Fibroblast of lung (primary cell): ENCODE measurements at regions not wholly inside any gene's neighbourhood (a gene's known extent, or its start where the extent isn't known, plus 50 kb on each side); places are given as distances from the start of the nearest gene placed in this dataset.

Source experiments
- DNase-seq, 2 donors: peaks; one replicate each; pipeline versions ENCODE4 v3.0.0 to v3.0.0-alpha.2; 2010; ENCODE audit warnings: low read depth in 2 of 2
- H2AFZ ChIP-seq: 2 replicates; pipeline ENCODE4 v1.5.1; 2012; ENCODE audit warnings: low read length, control low read depth, inconsistent platforms
- H3K27ac ChIP-seq: 2 replicates; pipeline ENCODE4 v1.5.1; 2011; ENCODE audit warnings: low read length, control low read depth; ENCODE audit not compliant: insufficient read depth
- H3K27me3 ChIP-seq: 2 replicates; pipeline ENCODE4 v1.5.1; 2011; ENCODE audit warnings: mild to moderate bottlenecking, low read length; ENCODE audit not compliant: control insufficient read depth, insufficient read depth
- H3K36me3 ChIP-seq: 2 replicates; pipeline ENCODE4 v1.5.1; 2011; ENCODE audit warnings: low read length; ENCODE audit not compliant: control insufficient read depth, insufficient read depth
- H3K4me1 ChIP-seq: 2 replicates; pipeline ENCODE4 v1.5.1; 2011; ENCODE audit warnings: low read length; ENCODE audit not compliant: control insufficient read depth, insufficient read depth; ENCODE audit errors: extremely low read depth
- H3K4me2 ChIP-seq: 2 replicates; pipeline ENCODE4 v1.5.1; 2011; ENCODE audit warnings: low read length, control low read depth; ENCODE audit not compliant: insufficient read depth; ENCODE audit errors: extremely low read depth
- H3K4me3 ChIP-seq, 4 experiments: fragments of 200-600 bp in 1 of 4; sonication (generic) in 1 of 4; replicated peaks in 1 of 4; 2 replicates each; pipeline ENCODE4 v1.5.1; 2011 to 2016; ENCODE audit warnings: low read length in 4 of 4, low read depth in 3 of 4, mild to moderate bottlenecking in 3 of 4, control low read depth in 2 of 4, inconsistent platforms in 1 of 4, mixed read lengths in 1 of 4; ENCODE audit not compliant: insufficient read depth in 1 of 4; ENCODE audit errors: control extremely low read depth in 1 of 4
- H3K79me2 ChIP-seq: 2 replicates; pipeline ENCODE4 v1.5.1; 2012; ENCODE audit warnings: mild to moderate bottlenecking, low read length, inconsistent platforms; ENCODE audit not compliant: control insufficient read depth, insufficient read depth
- H3K9ac ChIP-seq: 2 replicates; pipeline ENCODE4 v1.5.1; 2011; ENCODE audit warnings: mild to moderate bottlenecking, low read length, control low read depth; ENCODE audit not compliant: insufficient read depth
- H3K9me3 ChIP-seq: 2 replicates; pipeline ENCODE4 v1.5.1; 2012; ENCODE audit warnings: low read depth, low read length; ENCODE audit not compliant: control insufficient read depth, insufficient read depth
- H4K20me1 ChIP-seq: 2 replicates; pipeline ENCODE4 v1.5.1; 2011; ENCODE audit warnings: low read length; ENCODE audit not compliant: control insufficient read depth, insufficient read depth; ENCODE audit errors: extremely low read depth
- EZH2 ChIP-seq: IDR thresholded peaks from 2 replicates; pipeline ENCODE4 v1.5.1; 2012; ENCODE audit warnings: low read length, control low read depth, mild to moderate bottlenecking; ENCODE audit errors: missing control alignments
- TF ChIP-seq, protein P1 (sequence below), 2 donors: IDR thresholded peaks in 1 of 2; conservative IDR thresholded peaks in 1 of 2; 1 replicate in 1 of 2; 2 replicates in 1 of 2; pipeline ENCODE4 v1.5.1; 2011 to 2012; ENCODE audit warnings: low read length in 2 of 2, control low read depth in 1 of 2, inconsistent platforms in 1 of 2, low read depth in 1 of 2, mild to moderate bottlenecking in 1 of 2

- Histone ChIP-seq H2AFZ (no peak overlapping the region), H3K27me3 (no peaks in the 10 kb centered on the region), H3K9ac (no peak overlapping the region), H3K4me1 (no peaks in the 10 kb centered on the region), H4K20me1 (no peaks in the 10 kb centered on the region), H3K9me3 (no peaks in the 10 kb centered on the region), H3K79me2 (no peaks in the 10 kb centered on the region), H3K27ac (no peak overlapping the region), H3K36me3 (no peaks in the 10 kb centered on the region), H3K4me2 (no peak overlapping the region), H3K4me3 (no peak overlapping the region)
- no peak for TF ChIP-seq EZH2
- TF ChIP-seq, protein P1, sequence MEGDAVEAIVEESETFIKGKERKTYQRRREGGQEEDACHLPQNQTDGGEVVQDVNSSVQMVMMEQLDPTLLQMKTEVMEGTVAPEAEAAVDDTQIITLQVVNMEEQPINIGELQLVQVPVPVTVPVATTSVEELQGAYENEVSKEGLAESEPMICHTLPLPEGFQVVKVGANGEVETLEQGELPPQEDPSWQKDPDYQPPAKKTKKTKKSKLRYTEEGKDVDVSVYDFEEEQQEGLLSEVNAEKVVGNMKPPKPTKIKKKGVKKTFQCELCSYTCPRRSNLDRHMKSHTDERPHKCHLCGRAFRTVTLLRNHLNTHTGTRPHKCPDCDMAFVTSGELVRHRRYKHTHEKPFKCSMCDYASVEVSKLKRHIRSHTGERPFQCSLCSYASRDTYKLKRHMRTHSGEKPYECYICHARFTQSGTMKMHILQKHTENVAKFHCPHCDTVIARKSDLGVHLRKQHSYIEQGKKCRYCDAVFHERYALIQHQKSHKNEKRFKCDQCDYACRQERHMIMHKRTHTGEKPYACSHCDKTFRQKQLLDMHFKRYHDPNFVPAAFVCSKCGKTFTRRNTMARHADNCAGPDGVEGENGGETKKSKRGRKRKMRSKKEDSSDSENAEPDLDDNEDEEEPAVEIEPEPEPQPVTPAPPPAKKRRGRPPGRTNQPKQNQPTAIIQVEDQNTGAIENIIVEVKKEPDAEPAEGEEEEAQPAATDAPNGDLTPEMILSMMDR (conservative IDR thresholded peaks at IDR 0.05 in 1 of 2, IDR thresholded peaks at IDR 0.05 in 1 of 2; ENCODE audit: low read depth in 1 of 2, low read length in 2 of 2): no peak
- DNase-seq: peak in 1 of 2 donors; percentile 55
Observed at GRCh38 chr7:40996233-40996677, 706.6 kb downstream of the INHBA start.

GRCh38 chr7:40990841-40991240 lies 712.0 kb downstream of the INHBA start:
- TF ChIP-seq, protein P1 (conservative IDR thresholded peaks at IDR 0.05 in 1 of 2, IDR thresholded peaks at IDR 0.05 in 1 of 2; ENCODE audit: low read depth in 1 of 2, low read length in 2 of 2): no peak
- no peak for TF ChIP-seq EZH2
- Histone ChIP-seq H3K4me3 (no peak overlapping the region), H3K27me3 (no peaks in the 10 kb centered on the region), H3K9ac (no peak overlapping the region), H3K79me2 (no peaks in the 10 kb centered on the region), H3K4me2 (no peak overlapping the region), H2AFZ (no peak overlapping the region), H3K27ac (no peak overlapping the region), H4K20me1 (no peaks in the 10 kb centered on the region), H3K9me3 (no peaks in the 10 kb centered on the region), H3K4me1 (no peaks in the 10 kb centered on the region), H3K36me3 (no peaks in the 10 kb centered on the region)
- DNase-seq: peak in 1 of 2 donors; percentile 64

DNA sequence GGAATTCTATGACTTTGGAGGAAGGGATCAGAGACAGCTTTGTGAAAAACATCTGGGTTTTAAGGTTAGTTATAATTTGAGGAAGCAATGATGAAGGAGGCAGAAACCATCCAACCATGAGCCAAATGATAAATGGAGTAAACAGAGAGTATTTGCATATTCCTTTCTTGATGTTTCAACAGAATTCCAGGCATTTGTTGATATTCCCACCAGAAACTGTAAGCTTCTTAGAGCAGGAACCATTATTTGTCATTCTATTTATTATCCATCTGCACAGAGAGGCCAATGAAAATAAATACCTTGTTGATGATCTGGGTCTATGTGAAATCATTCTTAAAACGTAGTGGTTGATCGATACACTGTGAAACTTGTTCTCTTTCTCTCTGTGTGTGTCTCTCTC lies 715.3 kb downstream of the INHBA start:
- no peaks in the 10 kb centered on the region for H4K20me1 ChIP-seq
- no peak overlapping the region for H2AFZ ChIP-seq
- no peaks in the 10 kb centered on the region for H3K27me3 ChIP-seq
- no peak overlapping the region for H3K4me3 ChIP-seq
- H3K36me3 ChIP-seq: no peaks in the 10 kb centered on the region
- no peak overlapping the region for H3K27ac ChIP-seq
- no peaks in the 10 kb centered on the region for H3K9me3 ChIP-seq
- no peaks in the 10 kb centered on the region for H3K79me2 ChIP-seq
- H3K9ac ChIP-seq: no peak overlapping the region
- no peak for TF ChIP-seq EZH2
- TF ChIP-seq, protein P1 (conservative IDR thresholded peaks at IDR 0.05 in 1 of 2, IDR thresholded peaks at IDR 0.05 in 1 of 2; ENCODE audit: low read depth in 1 of 2, low read length in 2 of 2): no peak
- H3K4me1 ChIP-seq: peaks cover 5% of the 10 kb centered on the region
- no peak overlapping the region for H3K4me2 ChIP-seq
- DNase-seq: peak in 1 of 2 donors; percentile 38
